HG02970 (cell line): ENCODE measurements at regions not wholly inside any gene's neighbourhood (a gene's known extent, or its start where the extent isn't known, plus 50 kb on each side); places are given as distances from the start of the nearest gene placed in this dataset.
"Not testable (repeated sequence)": the region's sequence is repeated elsewhere in the genome, so short reads cannot be mapped to it uniquely, and the experiment has no call there.

Experiments
- ATAC-seq: cut with Tn5 transposase; IDR thresholded peaks from one replicate; pipeline ENCODE4 v1.9.1; 2021; ENCODE audit warnings: mild to moderate bottlenecking, moderate library complexity, moderate number of reproducible peaks; ENCODE audit not compliant: unreplicated experiment, low FRiP score

DNA sequence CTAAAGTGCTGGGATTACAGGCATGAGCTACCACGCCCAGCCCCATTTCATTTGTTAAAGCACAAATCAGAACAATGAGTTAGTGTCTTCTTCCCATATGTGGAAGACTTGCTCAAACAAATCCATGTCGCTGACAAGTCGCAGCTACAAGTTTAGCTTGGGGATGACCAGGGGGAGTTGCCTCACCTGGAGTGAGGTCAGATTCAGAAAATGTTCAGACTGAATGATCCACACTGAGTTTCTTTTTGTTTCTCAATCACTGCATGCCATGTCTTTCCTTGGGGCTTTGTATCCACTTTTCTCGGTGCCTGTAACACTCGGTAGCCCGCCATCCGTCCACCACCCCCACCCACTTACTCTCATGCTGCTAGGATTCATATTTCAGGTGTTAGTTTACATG, 437.3 kb upstream of the DYNLRB2 start:
- no peak for ATAC-seq

DNA sequence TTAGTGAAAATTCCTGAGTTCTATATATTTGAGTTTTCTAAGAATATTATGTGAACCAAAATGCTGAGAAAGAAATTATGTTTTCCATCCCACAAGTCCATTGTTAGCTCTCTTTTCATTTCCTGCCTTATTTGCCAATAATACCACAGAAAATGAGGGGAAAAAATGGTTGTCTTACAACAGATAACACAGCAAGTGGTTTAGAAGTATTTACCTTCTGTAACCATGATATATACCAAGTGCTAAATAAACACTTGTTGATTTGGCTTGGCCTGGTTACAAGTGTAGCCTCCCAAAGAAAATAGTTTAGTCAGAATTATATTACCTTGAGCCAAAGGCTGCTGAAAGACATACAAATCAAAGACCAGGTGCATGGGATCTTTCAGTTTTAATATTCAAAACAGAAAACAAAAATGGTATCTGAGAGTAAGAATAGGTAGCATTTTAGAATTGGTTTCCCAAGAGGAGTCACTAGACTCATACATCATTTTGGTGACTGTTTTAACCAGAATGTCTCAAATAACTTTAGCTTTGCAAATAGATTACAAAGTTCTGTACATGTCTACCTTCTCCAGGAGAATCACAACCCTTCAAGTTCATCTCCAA, 439.8 kb upstream of the DYNLRB2 start:
- ATAC-seq: no peak

DNA sequence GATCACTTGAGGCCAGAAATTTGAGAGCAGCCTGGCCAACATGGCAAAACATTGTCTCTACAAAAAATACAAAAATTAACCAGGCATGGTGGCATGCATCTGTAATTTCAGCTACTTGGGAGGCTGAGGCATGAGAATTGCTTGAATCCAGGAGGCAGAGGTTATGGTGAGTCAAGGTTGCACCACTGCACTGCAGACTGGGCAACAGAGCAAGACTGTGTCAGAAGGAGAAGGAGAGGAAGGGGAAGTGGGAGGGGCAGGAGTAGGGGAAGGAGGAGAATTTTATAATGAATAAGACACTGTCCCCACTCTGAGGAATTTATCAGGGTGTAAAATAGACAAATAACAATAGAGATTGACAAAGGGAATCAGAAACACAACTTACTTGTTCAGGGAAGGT, 440.6 kb upstream of the DYNLRB2 start:
- ATAC-seq: no peak

DNA sequence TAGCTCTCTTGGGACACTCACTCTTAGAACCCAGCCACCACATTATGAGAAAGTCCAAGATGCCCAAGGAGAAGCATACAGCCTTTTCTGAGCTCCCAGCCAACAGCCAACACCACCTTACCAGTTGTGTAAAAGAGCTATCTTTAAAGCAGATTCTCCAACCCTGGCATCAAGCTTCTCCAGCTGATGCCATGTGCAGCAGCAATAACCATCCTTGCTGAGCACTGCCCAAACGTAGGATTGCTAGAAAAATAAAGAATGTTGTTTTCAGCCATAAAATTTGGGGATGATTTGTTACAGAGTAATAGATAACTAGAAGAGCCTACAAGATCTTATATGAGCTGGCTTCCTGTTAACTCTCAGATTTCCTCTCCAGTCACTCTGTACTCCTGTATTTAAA, 443.7 kb upstream of the DYNLRB2 start:
- no peak for ATAC-seq

DNA sequence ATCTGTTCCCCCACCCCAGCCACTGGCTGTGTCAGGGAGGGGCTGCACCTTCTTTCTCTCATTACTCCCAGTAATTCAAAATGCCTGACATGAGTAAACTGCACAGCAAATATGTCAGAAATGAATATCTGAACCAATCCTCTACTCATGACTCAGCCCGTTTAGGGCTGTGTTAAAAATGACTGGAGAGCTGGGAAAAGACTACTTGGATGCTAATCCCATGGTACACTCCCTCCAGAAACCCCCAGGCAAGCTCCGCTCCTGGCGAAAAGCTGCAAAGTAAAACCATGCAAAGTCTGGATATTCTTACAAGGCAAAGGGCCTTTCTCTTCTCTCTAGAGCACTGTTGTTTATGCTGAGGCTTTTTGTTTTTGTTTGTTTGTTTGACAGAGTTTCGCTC, 448.1 kb upstream of the DYNLRB2 start:
- no peak for ATAC-seq

DNA sequence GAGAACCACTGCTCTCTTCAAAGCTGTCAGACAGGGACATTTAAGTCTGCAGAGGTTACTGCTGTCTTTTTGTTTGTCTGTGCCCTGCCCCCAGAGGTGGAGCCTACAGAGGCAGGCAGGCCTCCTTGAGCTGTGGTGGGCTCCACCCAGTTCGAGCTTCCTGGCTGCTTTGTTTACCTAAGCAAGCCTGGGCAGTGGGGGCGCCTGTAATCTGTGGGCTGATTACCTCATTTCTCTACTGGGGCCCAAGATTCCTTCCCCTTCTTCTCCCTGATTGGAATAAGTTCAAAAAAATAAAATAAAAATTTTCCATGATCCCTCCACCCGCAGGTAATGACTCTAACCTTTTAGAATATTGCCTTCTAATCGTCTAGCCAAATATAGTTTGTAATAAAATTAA, 449.3 kb upstream of the DYNLRB2 start:
- ATAC-seq: not testable (repeated sequence)

DNA sequence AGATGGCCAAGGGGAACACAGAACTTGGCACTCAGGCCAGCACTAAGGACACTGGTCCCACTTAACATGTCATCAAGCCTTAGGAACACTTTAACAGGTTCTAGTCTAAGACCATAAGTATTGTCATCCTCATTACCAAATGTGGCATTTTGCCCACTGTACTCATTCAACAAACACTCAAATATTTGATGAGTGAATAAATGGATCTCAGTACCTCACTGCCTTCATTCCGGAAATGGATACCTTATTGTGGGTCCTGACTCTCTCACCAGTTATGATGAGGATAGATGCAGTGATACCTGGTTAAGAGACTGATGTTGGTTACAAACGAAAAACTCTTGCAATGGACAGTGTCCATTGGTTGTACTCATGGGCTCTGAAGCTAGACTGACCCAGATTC, 455.2 kb upstream of the DYNLRB2 start:
- ATAC-seq: no peak

DNA sequence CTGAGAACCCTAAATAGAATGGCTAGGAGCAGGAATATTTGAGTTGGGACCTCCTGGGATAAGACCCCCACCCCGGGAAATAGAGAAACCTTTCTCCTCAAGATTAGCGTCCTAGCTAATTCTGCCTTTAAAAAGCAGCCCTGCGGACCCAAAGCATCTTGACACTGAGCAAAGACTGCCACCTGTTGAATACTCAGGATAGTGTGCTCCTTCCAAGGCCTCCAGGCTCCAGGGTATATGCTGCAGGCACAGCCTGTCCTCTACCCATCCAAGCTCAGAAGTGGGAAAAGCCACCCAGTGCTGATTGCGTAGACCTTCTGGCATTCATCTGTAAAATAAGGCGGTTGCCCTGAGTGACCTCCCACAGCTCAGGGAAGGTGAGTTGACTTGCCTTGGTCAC, 456.2 kb upstream of the DYNLRB2 start:
- no peak for ATAC-seq

DNA sequence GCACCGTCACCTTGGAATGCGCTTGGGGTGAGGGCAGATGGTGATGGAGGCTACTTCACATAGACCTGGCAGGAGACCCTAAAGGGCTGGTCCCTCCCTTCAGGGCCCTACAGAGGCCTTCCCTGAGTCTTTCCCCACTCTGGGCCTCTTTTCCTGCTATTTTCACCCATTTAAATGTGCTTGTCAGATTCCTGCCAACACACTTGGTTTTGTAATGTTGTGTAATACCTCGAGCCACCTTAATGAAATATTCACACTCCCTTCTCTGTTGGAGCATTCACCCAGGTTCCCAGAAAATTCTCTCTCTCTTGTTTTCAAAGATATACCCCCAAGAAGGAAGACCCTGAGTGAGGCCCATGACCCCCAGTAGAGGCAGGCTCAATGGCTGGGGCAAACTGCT, 456.6 kb upstream of the DYNLRB2 start:
- ATAC-seq: no peak

DNA sequence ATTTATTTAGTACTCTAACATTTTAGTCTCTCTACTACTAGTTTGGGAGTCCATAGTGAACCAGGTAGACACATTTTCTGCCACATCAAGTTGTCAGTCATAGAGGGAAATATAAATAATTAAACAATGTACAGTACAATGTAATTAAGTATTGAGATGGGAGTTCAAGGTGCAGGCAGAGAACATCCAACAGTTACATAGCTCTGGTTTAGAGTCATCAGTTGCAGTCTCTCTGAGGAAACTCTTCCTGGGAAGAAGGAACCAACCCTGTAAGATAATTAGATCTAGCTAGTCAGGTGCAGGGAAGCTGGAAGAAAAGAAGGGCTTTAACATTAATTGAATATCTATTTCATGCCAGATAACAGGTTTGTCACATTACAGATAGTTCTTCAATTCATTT, 457.9 kb upstream of the DYNLRB2 start:
- no peak for ATAC-seq

DNA sequence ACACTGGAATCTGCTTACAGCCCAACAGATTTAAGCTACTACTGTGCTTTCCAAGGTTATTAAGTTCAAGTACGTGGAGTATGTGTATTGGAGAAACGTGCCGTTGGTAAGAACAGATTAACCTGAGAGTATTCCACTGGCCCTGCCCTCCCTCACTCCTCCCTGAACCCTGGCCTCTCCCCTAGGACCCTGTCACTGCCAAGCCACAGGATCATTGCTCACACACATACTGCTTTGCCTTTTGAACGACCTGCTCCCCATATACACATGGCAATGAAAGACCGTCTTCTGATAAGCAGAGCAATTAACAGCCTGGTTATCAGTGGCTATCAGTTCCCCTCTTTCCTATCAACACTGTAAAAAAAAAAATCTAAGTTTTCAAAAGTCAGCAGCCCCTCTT, 458.9 kb upstream of the DYNLRB2 start:
- no peak for ATAC-seq

DNA sequence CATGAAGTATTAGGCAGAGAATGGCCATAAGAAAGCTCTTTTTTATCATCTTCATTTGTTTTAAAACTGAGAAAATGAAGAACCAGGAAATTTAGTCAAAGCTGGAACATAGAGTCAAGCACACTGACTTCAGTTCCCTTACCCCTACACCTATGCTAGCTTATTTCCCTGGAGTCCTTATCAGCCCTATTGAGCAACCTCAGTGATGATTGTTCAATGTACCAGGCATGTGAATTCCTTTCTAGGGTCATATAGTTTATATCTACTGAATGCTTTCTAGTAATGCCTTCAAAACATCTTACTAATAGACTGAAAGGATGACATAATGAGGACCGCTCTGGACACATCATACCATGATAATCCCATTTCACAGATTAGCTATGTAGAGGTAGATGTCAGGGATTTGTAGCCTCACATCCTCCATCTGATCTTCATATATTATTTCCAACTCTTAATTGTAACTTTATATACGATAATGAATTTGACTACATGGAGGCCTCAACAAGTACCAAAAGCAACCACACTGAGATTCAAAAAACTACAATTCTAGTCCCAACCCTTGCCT, 460.4 kb upstream of the DYNLRB2 start:
- ATAC-seq: no peak

DNA sequence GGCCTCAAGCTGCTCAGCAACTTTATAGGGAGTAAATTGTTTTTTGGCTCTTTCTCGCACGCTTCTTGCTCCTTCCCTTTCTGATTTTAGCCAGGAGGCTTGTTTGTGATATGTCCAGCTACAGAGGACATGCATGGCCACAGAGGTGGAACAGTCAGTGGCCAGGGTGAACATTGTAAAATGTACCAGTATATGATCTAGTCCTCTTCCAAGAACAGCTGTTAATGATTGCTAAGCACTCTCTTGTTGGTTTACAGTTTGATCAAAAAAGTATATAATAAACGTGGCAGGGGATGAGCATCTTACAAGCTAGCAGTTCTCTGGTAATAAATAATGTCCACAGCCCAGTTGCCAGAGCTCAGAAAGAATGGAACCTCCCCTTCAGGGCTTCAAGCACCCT, 461.7 kb upstream of the DYNLRB2 start:
- ATAC-seq: no peak

DNA sequence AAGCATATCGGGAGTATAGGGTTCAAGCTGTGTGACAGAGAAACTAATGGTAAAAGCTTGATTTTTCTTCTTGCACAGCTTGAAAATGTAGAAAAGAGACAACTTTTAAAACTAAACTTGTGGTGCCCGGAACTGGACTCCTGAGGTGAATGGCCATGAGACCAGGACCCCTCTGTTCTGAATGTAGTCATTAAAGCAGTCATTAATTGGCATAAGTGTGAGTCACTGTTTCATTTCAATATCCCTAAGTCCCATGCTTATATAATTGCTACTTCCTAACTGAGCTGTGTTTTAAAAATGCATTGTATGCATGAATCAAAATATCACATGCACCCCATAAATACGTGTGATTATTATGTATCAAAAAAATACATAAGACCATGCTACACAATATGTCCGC, 463.1 kb upstream of the DYNLRB2 start:
- ATAC-seq: no peak

DNA sequence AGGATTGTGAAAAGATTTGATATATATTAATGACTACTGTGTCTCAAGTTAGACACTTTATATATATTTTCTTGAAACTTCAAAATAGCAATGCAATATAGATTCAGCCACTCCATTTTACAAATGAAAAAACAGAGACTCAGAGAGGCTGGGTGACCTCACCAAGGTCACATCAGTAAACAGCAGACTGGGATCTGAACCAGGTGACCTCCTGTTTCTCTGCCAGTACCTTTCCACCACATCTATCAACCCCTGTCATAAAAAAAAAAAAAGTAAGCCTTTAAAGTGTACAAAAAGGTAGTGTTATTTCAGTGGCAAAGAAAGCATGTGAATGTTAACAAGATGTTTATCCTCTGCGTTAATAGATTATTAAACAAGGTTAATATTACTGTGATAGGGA, 466.5 kb upstream of the DYNLRB2 start:
- no peak for ATAC-seq

DNA sequence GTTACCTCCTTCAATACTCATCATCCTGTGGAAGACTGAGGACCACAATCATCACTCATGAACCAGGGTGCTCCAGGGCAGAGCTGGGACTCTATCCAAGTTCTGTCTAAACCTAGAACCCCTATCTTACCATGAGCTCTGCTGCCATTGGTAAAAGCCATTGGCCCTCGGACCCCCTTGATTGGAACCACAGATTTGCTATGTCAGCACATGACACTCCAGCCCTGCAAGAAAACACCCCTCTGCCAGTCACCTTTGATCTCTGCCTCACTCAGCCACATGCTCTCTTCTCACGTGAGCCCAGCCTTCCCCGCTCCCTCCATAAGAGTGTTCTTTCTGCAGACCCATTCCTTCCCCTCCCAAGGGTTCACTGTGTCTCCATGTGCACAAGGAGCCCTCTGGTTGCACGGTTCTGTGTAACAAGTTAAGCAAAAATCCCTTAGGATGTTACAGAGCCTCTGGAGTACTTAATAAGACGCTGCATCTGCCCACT, 468.8 kb upstream of the DYNLRB2 start:
- no peak for ATAC-seq

DNA sequence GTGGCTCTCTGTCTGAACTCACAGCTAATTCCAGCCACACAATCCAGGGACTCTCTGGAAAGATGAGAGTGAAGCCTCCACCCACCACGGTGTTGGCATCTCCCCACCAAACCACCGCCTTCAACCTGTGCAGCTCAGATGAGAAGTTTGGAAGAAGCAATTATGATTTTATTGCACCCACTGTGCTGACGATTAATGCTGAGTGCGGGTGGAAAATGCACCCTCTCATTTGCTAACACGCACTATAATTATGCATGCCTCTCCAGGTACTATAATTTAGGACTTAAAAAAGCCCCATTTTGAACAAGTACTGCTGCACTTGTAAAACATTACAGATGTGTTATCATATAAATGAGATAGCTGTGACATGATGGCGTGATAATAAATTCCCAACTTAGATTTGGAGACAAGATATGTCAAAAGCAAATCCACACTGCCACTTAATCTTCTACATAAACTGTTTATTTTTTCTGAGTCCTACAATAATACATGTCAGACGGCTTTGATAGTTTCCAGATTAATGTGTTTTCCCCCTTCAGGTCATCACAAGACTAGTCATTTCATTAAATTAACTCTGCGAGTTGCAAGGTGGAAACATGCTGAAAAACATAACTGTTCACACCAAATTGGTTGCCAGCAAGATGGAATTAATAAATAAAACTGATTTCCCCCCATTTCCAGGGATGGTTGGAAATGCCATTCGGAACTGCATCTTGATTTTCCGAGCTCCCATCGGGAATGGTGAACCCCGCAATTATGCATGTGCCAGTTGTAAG, 466.5 kb upstream of the MAF start:
- no peak for ATAC-seq

DNA sequence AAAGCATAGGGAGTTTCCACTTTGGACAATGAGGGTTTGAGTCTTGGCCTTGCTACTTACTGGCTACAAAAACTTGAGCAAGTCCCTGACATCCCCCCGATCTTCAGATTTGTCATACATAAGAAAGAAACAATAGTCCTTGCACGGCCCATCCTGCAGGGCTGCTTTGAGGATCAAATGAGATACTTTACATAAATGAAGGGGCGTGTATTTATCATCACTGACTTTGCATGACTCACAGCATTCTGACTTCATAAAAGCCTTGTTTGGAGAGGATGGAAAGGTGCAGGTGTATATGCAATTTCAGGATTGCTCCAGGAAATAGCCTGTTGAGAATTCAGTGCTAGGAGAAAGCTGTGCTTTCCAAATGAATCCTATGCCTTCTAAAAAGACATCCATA, 465.0 kb upstream of the MAF start:
- no peak for ATAC-seq

DNA sequence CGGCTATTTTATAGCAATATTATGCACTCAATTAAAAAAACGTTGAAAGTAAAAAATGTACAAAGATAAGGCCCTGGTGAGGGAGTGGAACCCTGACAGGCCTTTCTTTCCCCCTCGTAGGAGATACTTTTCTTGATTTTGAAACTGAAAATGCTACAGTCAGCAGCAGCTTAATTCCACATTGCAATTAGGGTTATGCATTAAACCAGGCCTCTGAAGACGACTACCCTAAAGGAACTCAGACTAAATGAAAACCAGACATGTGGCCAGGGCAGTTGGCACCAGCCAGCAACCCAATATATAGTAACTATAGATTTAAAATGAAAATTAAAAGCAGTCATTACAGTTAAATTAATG, 463.2 kb upstream of the MAF start:
- no peak for ATAC-seq

DNA sequence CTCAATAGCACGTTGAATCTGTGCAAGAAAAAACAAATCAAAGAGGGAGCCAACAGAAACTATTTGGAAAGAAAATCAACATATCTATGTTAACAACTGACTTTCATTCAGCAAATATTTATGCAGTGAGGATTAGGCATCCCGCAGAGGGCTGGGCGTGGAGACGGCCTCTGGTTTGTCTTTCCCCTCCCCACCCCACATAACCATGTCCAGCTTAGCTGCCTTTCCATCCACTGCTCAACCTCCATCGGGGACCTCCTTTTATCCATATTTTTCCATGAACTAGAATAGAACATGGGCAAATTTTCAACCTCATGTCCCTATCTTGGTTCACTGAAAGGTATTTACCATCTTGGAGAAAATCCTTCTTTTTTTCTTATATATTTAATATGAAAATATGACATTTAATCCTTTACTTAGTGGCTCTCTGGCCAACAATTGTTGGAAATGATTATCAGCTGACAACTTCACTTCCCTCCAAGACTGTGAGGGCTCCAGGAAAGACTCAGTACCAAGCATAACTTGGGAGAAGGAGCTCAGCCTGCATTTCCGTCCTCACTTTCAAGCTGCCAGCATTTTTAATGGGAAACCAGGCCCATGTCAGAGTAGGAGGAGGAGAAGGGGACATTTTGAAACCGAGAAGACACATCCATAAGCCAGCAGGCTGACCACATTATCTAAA, 462.6 kb upstream of the MAF start:
- no peak for ATAC-seq

DNA sequence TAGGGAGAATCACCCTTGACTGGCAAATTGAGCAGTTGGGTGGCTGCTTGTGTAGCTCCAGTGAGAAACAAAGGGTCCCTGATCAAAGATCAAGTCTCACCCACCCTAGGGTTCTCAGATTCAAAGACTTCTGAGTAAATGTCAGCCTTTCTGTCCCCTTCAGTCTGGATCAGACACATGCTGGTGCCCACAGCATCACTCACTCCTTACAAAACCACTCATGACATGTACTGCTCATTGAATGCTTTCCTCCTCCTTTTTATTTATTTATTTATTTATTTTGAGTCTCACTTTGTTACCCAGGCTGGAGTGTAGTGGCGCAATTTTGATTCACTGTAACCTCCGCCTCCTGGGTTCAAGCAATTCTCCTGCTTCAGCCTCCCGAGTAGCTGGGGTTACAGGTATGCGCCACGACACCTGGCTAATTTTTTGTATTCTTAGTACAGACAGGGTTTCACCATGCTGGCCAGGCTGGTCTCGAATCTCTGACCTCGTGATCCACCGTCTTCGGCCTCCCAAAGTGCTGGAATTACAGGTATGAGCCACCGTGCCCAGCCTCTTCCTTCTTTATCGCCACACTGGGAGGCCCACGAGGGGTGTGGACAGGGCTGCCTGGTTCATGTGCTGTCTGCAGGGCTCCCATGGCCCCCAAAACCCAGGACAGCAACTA, 462.0 kb upstream of the MAF start:
- ATAC-seq: no peak
